ENCODE measurements at regions not wholly inside any gene's neighbourhood (a gene's known extent, or its start where the extent isn't known, plus 50 kb on each side); places are given as distances from the start of the nearest gene placed in this dataset.

DNA sequence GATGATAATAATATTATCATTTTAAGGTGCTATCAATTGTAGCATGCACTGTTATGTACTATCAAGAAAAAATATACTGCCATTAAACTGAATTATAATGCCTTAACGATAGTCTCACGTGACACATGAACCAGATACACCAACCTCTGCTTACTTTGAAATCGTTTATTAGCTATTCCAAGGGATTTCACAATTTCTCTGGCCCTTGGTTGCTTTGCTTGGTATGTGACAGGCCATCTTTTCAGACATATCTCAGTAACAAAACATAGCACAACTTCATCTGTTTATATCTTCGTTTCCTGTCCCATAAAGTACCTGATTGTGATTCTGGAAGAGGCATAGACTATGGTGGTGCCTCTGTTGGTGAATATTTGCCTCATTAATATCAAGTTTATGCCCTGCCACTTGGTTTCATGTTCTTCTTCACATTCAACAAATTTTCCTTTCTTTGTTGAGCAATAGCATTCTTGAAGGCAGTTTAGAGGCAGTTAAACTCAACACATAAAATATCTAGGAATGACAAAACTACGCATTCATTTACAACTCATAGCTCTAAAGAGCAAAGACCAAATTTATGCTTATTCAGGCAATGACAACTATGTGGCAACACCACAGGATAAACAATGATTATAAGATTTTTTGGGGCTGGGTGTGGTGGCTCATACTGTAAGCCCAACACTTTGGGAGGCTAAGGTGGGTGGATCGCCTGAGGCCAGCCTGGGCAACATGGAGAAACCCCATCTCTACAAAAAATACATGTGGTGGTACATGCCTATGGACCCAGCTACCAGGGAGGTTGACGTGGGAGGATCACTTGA is 84.3 kb downstream of the MCFD2 start:
- DNase-seq, result no peak

DNA sequence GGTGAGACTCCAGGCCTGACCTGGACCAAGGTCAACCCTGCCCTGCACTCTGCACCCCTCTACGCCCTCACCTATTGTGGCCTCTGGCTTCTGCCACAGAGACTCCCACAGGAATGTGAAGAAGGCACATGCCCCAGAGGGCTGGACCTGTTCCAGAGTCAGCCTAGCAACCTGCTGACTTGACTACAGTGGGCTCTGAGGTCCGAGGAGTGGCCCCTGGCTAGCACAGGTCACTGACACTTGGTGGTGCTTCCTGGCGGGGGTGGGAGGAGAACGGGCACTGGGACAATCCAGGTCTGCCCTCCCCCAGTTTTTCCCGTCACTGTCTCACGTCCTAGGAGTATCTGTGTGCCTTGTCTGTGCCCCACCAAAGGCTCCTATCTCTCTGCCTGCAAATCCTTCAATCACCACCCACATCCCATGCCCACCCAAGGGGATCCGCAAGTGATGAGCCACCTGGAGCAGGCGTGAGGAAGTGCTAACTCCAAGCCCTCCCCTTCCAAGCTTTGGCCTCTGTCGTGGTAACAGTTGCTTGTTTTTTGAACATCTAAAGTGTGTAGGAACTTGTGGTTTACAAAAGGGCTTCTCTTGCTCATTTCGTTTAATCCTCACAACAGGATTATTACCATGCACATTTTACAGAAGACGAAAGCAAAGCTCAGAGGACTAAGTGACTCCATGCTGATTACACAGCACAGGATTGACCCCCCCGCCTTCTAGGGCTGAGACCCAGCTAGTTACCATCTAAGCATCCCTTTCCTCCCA is 86.2 kb downstream of the MCFD2 start:
- no peak for DNase-seq

DNA sequence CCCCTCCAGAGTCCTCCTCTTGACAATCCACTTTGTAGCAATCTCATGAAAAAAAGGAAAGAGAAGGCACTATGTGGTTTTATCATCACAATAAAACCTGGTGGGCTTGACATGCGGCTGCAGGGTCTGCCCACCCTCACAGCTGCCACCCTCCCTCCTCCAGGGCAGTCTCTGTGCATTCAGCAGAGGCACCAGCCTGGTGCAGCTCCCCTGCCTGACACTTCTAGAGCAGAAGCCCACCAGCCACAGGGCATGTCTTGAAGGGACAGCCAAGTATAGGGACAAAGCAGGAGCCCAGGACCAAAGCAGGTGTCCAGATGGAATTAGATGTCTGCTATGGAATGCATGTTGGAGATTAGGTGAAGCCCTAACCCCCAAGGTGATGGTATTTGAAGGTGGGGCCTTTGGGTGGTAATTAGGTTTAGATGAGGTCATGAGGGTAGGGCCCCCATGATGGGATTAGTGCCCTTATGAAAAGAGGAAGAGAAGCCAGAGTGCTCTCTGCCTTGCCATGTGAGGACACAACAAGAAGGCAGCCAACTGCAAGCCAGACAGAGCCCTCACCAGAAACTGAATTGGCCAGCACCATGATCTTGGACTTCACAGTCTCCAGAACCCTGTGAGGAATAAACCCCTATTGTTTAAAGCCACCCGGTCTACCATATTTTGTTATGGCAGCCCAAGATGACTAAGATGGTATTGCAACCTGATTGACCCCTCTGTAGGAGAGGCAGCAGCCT is 86.9 kb downstream of the MCFD2 start:
- no peak for DNase-seq

DNA sequence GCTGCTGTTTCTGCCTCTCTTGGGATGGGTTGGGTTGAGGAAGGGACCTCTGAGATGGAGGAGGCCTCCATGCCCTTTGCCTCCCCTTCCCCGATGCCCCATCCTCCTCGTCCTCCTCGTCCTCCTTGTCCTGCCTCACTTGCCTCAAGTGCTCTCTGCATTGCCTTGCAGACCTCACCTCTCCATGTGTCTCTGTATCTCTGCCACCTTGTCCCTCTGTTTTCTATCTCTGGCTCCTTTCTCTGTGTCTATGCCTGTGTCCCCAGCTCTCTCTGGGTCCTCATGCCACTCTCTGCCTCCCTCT is 87.5 kb downstream of the MCFD2 start:
- DNase-seq, result no peak

DNA sequence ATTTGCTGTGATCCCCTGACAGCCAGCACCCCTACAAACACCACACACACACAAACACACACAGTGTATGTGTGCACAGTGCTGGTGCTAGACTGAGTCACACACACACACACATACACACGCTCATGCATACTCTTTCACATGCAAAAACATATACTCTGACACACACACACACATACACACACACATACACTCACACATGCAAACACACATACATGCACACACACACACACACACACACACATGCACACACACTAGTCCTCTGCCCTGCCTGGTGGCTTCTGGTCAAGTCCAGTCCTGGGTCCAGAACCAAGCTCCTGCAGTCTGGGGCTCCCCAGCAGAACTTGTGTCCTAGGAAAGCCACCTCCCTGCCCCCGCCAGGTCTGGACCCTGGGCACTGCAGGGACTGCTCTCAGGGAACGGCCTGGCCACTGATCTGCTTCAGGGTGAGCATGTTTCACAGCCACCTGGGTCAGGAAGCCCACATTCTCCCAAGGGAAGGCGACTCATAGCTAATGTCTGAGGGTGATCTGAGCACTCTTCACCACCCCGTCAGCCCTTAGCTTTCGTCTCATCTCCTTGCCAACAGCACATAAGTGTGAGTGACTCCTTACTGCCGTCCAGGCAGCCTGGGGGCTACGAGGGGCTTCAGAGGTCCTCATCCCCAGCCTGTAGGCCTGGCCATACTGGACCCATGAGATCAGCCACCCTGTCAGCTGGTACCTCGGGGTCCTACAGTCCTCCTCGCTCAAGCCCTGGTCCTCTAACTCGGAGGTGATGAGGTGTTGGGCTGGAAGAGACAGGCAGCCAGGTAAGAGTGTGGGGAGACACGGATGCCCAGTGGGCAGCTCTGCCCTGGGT is 88.1 kb downstream of the MCFD2 start:
- DNase-seq, result no peak

DNA sequence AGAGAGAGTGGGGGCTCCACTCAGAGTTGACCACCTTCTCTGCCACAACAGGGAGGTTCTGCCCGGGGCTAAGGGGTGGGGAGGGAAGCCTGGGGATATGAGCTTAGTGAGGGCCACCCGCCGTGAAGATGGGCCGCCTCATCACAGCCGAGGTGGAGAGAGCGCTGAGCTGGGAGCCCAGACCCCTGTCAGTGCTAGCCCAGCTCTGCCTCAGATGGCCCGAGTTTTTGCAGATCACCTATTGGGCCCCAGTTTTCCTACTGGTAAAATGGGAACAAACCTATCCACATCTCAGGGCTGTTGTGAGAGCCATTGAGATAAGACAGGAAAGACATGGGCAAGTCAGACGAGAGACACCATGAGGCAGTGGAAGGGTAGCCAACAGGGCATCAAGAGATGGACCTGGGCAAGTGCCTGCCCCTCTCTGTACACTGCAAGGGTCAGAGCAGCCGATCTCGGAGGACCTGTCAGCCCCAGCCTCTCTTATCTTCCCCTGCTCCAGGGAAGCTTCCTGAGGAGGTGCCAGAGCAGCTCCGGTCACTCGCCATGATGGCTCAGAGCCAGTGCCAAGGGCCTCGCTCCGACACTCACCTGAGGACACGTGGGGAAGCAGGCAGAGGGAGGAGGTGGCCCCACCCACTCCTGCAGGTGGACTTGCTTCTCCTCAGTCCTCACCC is 88.9 kb downstream of the MCFD2 start:
- DNase-seq, result no peak

DNA sequence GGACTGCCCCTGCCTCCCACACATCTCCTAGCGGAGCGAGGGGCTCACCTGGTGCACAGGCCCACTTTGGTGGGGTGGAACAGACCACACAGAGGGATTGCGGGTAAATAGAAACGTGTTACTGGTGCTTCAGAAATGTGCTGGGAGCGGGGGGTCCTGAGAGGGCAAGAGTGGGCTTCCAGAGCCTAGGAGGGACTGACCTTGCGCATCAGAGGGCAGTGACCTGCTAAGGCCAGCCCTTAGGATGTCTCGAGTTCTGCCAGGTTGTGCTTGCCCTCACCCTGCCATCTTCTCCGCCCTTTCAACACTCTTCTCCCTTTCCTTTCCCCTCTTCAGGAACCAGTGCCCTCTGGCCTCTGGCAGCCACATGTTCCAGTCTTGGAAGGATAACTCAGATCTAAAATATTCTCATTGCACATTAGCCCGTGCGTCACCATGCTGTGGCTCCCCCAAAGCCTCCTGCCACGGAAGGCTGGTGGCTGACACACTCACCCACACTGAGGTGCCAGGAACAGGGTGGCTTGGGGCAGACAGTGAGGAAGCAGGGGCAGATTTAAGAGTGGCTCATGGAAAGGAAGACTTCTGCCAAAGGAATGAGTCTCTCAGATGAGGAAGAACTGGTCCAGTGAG is 89.6 kb downstream of the MCFD2 start:
- DNase-seq, result no peak

DNA sequence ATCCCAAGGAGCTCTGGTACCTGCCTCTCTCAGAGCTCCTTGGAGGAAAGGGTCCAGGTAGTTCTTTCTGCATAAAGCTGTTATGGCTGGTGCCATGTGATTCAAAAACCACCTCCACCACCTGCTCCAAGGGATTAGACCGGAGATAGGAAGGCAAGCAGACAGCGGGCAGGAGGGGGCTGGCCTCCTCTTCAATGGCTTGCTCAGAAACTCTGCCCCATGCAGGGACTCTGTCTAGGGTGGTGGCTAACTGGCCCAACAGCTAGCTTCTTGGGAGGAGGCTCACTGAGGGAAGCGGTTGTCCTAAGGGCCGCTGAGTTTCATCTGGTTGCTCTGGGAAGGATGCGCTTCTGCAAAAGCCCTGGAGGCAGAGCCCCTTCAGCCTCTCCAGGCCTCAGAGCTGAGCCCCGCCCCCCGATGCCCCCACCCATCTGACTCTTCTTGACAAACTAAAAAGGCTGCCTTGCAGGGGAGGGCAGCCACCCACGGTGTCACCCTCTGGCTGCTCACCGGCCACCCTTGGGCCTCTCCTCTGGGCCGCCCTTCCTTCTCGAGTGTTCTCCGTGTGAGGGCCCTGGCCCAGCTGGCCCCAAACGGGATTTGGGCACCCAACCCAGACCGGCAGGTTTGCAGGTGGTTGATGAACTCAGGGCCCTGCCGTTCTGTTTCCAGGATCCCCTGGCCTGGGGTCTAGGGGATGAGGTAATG is 90.2 kb downstream of the MCFD2 start:
- no peak for DNase-seq

DNA sequence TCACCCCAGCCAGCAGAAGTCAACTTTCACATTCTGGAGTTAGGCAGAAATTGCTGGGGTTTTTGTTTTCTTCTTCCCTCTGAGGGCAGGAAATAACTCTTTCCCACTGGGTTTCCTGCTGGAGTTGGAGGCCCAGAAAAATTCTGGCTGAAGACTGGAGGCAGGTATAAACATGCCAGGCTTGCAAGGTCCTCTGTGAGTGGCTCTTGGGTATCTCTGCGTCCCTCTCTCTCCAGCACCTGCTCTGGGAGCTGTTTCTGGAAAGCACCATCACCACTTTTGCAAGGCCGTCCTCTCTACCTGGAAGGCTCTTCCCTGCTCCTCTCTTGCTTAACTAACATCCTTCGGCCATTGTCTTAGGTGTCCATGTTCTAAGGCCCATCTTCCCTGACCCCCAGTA is 91.0 kb downstream of the MCFD2 start:
- no peak for DNase-seq

DNA sequence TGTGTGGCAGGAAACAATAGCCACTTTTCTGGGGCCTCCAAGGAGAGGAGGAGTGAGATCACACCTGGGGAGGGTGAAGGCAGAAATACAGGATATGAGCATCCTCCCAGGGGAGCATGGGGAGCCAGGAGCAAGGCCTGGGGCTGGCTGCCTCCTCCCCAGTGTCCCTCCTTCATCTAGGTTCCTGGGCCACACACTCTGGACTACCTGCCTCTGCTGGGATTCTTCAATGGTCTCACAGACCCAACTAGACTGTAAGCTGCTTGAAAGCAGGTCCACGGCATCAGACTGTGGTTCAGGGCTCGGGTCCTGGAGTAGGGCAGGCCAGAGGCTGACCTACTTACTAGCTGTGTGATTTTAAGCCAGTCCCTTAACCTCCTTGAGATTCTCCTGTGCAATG is 94.0 kb downstream of the MCFD2 start:
- no peak for DNase-seq

DNA sequence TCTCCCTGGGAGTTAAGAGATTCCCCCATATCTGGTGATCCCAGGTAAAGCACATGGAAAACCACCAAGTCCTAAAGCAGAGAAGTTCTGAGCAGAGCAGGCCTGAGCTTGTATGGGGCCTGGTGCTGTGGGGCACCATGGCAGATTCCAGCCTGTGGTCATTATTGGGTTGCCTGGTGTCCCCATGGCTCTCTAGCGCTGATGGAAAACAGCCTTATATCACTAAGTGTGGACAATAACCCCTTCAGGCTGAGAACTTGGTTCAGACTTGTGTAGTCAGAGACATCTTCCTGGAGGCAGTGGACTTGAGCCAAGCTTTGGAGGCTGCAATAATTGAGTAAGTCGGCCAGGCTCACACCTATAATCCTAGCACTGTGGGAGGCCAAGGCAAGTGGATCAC is 96.8 kb downstream of the MCFD2 start:
- DNase-seq, result no peak

DNA sequence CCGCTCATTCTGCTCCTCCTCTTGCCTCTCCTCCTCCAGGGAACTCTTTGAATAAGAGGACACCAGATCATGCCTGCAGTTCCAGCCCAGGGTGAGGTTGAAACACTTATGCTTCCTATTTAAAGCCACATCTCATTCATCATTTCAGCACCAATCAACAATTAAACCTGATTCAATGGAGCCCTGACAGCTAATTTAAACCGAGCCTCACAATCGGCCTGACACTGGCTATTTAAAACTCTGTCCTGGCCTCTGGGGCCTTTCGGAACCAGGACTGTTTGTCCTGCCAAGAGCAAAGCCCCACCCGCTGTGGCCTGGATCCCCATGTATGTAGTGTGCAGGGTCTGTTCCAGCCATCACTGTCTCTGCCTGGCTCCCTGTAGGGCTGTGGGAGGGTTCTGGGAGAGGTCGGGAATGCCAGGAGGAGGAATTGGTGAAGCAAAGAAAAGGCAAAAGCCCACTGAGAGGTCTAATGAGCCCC is 97.4 kb downstream of the MCFD2 start:
- DNase-seq, result peak in 12 of 56 donors; percentile 7 to 55 (median 22)

DNA sequence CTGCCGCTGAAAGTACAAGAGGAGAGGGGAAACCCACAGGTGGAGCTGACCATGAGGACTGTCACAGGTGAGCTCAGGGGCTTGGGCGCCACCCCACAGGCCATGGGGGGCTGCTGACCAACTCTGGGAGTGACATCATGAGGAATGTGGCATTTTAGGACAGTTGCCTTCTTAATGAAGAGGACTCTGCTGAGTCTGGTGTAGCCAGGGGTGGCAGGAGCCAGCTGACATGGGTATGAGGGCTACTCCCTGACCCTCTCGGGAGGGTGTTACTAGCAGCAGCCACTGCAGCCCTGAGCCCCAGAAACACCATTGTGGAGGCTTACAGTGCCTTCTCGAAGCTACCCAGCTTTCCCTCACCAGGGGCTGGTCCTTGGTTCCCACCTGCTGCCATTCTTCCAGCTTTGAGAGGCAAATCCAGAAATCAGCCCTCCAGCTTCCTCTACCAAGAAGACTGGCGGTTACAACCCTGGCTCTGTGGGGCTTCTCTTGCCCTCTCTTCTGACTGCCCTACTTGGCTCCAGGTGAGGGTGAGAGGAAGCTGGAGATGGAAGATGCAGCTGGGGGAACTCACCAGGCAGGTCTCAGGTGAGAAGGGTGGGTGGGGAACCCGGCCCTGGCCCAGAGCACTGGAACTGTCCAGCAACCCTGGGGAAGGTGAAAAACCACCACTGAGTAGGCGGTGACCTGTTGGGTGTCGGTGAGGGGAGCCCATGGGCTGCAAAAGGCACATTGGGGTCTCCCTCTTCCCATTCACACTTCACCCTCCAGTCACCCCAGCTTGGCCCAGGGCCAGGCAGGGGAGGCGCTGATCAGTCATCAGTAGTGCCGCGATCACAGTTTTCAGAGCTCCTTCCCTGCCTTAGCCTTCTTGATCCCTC is 98.5 kb downstream of the MCFD2 start:
- no peak for DNase-seq

DNA sequence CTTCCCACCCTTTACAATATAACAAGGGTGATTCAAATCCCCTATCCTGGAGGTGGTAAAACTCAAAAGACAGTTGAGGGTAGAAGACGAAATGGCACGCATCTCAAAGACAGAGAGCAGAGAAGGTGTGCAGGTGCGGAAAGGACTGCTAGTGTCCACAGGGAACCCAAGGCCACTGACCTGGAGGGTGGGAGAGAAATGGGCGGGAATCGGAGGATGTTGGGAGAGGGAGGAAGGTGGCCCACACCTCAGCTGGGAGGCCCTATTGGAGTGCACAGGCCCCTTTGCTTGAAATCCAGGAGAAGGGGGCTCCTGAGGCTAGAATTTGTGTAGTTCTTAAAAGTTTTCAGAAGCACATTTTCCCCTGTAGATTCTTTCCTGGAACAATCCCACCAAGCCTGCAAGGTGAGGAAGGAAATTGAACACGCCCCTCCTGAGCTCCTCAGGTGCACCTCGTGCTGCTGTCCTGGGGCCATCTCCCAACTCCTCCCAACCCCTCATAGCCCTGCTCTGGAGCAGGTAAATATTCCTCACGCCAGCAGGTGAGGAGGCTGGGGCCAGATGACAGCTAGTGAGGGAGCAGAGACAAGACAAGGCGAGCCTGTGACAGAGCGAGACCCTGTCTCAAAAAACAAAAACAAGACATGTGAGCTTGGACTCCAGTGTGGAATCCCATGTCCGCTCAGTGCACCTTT is 99.3 kb downstream of the MCFD2 start:
- DNase-seq, result no peak

DNA sequence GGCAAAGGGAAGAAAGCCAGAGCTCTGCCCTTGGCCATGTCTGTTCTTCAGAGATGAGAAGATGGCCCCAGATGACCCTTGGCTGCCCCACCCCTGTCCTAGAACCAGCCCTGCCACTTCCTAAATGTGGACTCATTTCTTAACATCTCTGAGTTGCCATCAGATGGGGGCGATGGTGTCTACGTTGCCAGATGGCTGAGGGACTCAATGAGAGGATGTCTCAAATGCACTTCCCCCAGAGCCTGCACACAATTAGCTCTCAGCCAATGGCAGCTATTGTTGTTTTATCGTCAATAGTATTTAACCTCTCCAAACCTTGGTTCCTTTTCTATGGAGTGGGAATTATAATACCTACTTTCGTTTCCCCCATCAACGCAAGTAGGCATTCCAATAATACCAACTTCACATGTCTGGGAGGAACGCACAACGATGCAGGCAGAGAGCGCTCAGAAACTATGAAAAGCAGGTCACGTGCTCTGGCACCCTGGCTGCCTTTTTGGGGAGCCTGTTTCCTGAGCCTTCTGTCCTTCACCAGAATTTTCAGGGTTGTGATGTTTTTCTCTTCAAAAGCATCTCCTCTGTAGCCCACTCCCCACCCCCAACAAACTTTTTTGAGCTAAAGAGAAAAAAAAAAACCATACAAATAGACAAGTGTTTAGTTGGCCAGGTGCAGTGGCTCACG is 100.3 kb downstream of the MCFD2 start:
- DNase-seq, result no peak

DNA sequence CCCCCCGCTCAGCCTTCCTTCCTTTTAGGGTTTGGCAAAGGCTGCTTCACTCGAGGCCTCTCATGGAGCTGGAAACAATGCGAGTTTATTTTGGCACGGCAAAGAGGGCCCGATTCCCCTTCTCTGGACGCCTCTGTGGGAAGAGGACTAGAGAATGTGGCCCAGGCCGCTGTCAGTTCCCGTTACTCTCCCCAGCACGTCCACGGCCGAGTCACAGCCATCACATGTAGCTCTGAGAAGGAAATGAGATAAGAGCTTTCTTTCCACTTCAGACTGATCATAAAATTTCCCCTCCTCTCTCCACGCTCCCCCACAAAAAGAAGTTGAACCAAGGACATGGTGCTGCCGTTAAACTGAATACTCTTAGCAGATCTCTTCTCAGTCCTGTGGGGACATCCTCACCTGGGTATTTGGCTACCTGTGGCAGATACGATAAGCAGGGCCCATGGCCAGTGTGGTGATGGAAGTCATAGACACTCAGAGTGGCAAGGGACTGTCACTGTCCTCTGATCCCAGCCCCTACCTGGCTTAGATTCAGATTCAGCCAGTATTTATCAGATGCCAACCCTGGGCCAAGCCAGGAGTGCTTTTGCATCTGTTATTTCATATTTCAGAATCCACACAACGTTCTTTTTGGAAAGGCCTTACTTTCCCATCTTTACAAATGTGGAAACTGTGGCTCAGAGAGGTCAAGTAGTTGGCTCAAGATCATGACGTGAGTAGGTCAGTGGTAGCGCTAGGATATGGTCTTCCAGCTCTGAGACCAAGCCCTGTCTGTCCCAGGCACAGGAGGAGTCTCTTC is 101.2 kb downstream of the MCFD2 start:
- DNase-seq, result peak in 1 of 56 donors; percentile 14
